GM12872 (cell line): ENCODE measurements at regions not wholly inside any gene's neighbourhood (a gene's known extent, or its start where the extent isn't known, plus 50 kb on each side); places are given as distances from the start of the nearest gene placed in this dataset.

ENCODE experiments used
- CTCF ChIP-seq: IDR thresholded peaks from 3 replicates; pipeline ENCODE4 v1.5.1; 2011; ENCODE audit warnings: low read depth, mild to moderate bottlenecking, low read length, moderate library complexity; ENCODE audit not compliant: insufficient read depth

GRCh38 chr4:159725571-159725970 lies 622.7 kb downstream of the RAPGEF2 start:
- TF ChIP-seq CTCF, result no peak

- TF ChIP-seq CTCF, result no peak
These were observed 632.7 kb downstream of the RAPGEF2 start for GRCh38 chr4:159735281-159736207.

GRCh38 chr4:159736411-159736810 lies 633.5 kb downstream of the RAPGEF2 start:
- TF ChIP-seq CTCF, result no peak

GRCh38 chr4:159743971-159744370 lies 641.1 kb downstream of the RAPGEF2 start:
- TF ChIP-seq CTCF, result no peak

- no peak for TF ChIP-seq CTCF
These were observed 645.1 kb downstream of the RAPGEF2 start for GRCh38 chr4:159747983-159748382.

- no peak for TF ChIP-seq CTCF
These were observed 646.1 kb downstream of the RAPGEF2 start for GRCh38 chr4:159748834-159749444.

- no peak for TF ChIP-seq CTCF
These were observed 654.6 kb downstream of the RAPGEF2 start for GRCh38 chr4:159757499-159757898.
